DMS 273 treated with DMSO at 0.1 percent for 48 hours (cell line): ENCODE measurements at regions not wholly inside any gene's neighbourhood (a gene's known extent, or its start where the extent isn't known, plus 50 kb on each side); places are given as distances from the start of the nearest gene placed in this dataset.
"Not testable (repeated sequence)": the region's sequence is repeated elsewhere in the genome, so short reads cannot be mapped to it uniquely, and the experiment has no call there.

Source experiments
- DNase-seq: peaks from one replicate; lab custom pipeline; 2025; lab: John Stamatoyannopoulos, UW

GRCh38 chr18:40148960-40149359 lies 1806.1 kb upstream of the PIK3C3 start:
- DNase-seq, result no peak

GRCh38 chr18:40133253-40133652 lies 1821.8 kb upstream of the PIK3C3 start:
- no peak for DNase-seq

- not testable (repeated sequence) for DNase-seq
Measured at GRCh38 chr18:40132438-40132837, 1822.6 kb upstream of the PIK3C3 start.

- no peak for DNase-seq
Measured at GRCh38 chr18:40124107-40124506, 1830.9 kb upstream of the PIK3C3 start.

- no peak for DNase-seq
Measured at GRCh38 chr18:40120796-40121391, 1834.1 kb upstream of the PIK3C3 start.

- DNase-seq, result no peak
Measured at GRCh38 chr18:40120356-40120755, 1834.7 kb upstream of the PIK3C3 start.

- not testable (repeated sequence) for DNase-seq
Measured at GRCh38 chr18:40119581-40119980, 1835.5 kb upstream of the PIK3C3 start.

GRCh38 chr18:40110455-40110854 lies 1844.6 kb upstream of the PIK3C3 start:
- DNase-seq, result no peak

GRCh38 chr18:40109252-40110049 lies 1845.6 kb upstream of the PIK3C3 start:
- DNase-seq, result no peak

GRCh38 chr18:40108596-40108995 lies 1846.4 kb upstream of the PIK3C3 start:
- DNase-seq, result no peak

- DNase-seq, result no peak
Measured at GRCh38 chr18:40102903-40103302, 1852.1 kb upstream of the PIK3C3 start.

GRCh38 chr18:40099641-40100040 lies 1855.4 kb upstream of the PIK3C3 start:
- DNase-seq, result no peak

GRCh38 chr18:40096675-40097074 lies 1858.4 kb upstream of the PIK3C3 start:
- DNase-seq, result no peak

GRCh38 chr18:40094441-40094840 lies 1860.6 kb upstream of the PIK3C3 start:
- no peak for DNase-seq

- DNase-seq, result no peak
Measured at GRCh38 chr18:40088130-40088529, 1866.9 kb upstream of the PIK3C3 start.

GRCh38 chr18:40079786-40080185 lies 1875.2 kb upstream of the PIK3C3 start:
- DNase-seq, result no peak

- DNase-seq, result no peak
Measured at GRCh38 chr18:40075616-40076015, 1879.4 kb upstream of the PIK3C3 start.

GRCh38 chr18:40072761-40073160 lies 1882.3 kb upstream of the PIK3C3 start:
- no peak for DNase-seq

GRCh38 chr18:40066368-40066767 lies 1888.7 kb upstream of the PIK3C3 start:
- no peak for DNase-seq

GRCh38 chr18:40063488-40063887 lies 1891.5 kb upstream of the PIK3C3 start:
- no peak for DNase-seq

- no peak for DNase-seq
Measured at GRCh38 chr18:40061086-40061485, 1893.9 kb upstream of the PIK3C3 start.

- DNase-seq, result no peak
Measured at GRCh38 chr18:40060562-40060961, 1894.5 kb upstream of the PIK3C3 start.

GRCh38 chr18:40058811-40059570 lies 1896.0 kb upstream of the PIK3C3 start:
- DNase-seq, result no peak
